ENCODE measurements at regions not wholly inside any gene's neighbourhood (a gene's known extent, or its start where the extent isn't known, plus 50 kb on each side); places are given as distances from the start of the nearest gene placed in this dataset.

GRCh38 chr2:139033300-139033699 is 253.1 kb upstream of the NXPH2 start:
- H3F3A ChIP-seq (ENCODE audit: low read length, unreplicated experiment): no peaks in the 10 kb centered on the region
- H2AFZ ChIP-seq (ENCODE audit: low read length): no peak overlapping the region
- ATAC-seq (peak; percentile 22; the same call in 1 of the 2 replicates), DNase-seq (peak; percentile 67)
- H3K27ac ChIP-seq (ENCODE audit: low read length): peak overlapping the region; percentile 15; the same call in 1 of the 2 replicates
- ChIA-PET CTCF (interaction anchor here (0.6 kb wide), 1 partner anchor 47 kb away, joined by 3 read pairs; no protein-coding TSS in a partner anchor), POLR2A (ENCODE audit: unreplicated experiment) (no interaction called here)
- H3K4me2 ChIP-seq (ENCODE audit: low read length): peak overlapping the region; percentile 37; the same call in 1 of the 2 replicates
- intact Hi-C loops (cut with micrococcal nuclease): loop anchor here (1.0 to 10.0 kb wide), 3 partner anchors 85 to 322 kb away; no protein-coding TSS in a partner anchor
- H4K20me1 ChIP-seq (ENCODE audit: low read length): no peaks in the 10 kb centered on the region
- no peaks in the 10 kb centered on the region for H3K9me2 ChIP-seq (replicated peaks; ENCODE audit: low read length)
- H3K27me3 ChIP-seq (ENCODE audit: low read length): no peaks in the 10 kb centered on the region
- no peak overlapping the region for H3K9ac ChIP-seq (ENCODE audit: low read length)
- H3K36me3 ChIP-seq (ENCODE audit: low read depth, low read length): no peaks in the 10 kb centered on the region
- TF ChIP-seq EZH2phosphoT487 (IDR thresholded peaks at IDR 0.05; ENCODE audit: borderline replicate concordance, low read length) (no peak), EZH2 (IDR thresholded peaks at IDR 0.05; ENCODE audit: low read length, unreplicated experiment) (no peak)
- TF ChIP-seq, protein P1, sequence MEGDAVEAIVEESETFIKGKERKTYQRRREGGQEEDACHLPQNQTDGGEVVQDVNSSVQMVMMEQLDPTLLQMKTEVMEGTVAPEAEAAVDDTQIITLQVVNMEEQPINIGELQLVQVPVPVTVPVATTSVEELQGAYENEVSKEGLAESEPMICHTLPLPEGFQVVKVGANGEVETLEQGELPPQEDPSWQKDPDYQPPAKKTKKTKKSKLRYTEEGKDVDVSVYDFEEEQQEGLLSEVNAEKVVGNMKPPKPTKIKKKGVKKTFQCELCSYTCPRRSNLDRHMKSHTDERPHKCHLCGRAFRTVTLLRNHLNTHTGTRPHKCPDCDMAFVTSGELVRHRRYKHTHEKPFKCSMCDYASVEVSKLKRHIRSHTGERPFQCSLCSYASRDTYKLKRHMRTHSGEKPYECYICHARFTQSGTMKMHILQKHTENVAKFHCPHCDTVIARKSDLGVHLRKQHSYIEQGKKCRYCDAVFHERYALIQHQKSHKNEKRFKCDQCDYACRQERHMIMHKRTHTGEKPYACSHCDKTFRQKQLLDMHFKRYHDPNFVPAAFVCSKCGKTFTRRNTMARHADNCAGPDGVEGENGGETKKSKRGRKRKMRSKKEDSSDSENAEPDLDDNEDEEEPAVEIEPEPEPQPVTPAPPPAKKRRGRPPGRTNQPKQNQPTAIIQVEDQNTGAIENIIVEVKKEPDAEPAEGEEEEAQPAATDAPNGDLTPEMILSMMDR (conservative IDR thresholded peaks at IDR 0.05; ENCODE audit: low read depth, low read length): no peak
- H3K4me3 ChIP-seq (ENCODE audit: low read length): no peak overlapping the region
- H3K4me1 ChIP-seq (ENCODE audit: insufficient read depth, low read length): peaks cover 26% of the 10 kb centered on the region
- no peaks in the 10 kb centered on the region for H3K79me2 ChIP-seq (ENCODE audit: low read length)
- BruUV-seq (replicated peaks): TSS peak; percentile 22
- no peaks in the 10 kb centered on the region for H3K9me3 ChIP-seq (ENCODE audit: low read length)

- DNase-seq (peak; percentile 78), ATAC-seq (peak; percentile 86)
- H4K20me1 ChIP-seq (ENCODE audit: low read length): no peaks in the 10 kb centered on the region
- no peaks in the 10 kb centered on the region for H3K9me3 ChIP-seq (ENCODE audit: low read length)
- no TSS peak for BruUV-seq (replicated peaks)
- 0 out of 2 replicates have a peak, but pooled peaks cover 3% of the 10 kb centered on the region for H3K9me2 ChIP-seq (replicated peaks; ENCODE audit: low read length)
- peak overlapping the region; percentile 52 for H3K27ac ChIP-seq (ENCODE audit: low read length)
- ChIA-PET CTCF (interaction anchor here (0.6 to 1.5 kb wide), 2 partner anchors 108 to 128 kb away, joined by 4 to 6 read pairs; no protein-coding TSS in a partner anchor), POLR2A (ENCODE audit: unreplicated experiment) (no interaction called here)
- H2AFZ ChIP-seq (ENCODE audit: low read length): peak overlapping the region; percentile 43; the same call in 1 of the 2 replicates
- intact Hi-C loops (cut with micrococcal nuclease): loop anchor here (1.0 to 10.0 kb wide), 3 partner anchors 108 to 323 kb away; no protein-coding TSS in a partner anchor
- H3K79me2 ChIP-seq (ENCODE audit: low read length): no peaks in the 10 kb centered on the region
- peaks cover 26% of the 10 kb centered on the region for H3K4me1 ChIP-seq (ENCODE audit: insufficient read depth, low read length)
- no peaks in the 10 kb centered on the region for H3F3A ChIP-seq (ENCODE audit: low read length, unreplicated experiment)
- no peaks in the 10 kb centered on the region for H3K36me3 ChIP-seq (ENCODE audit: low read depth, low read length)
- TF ChIP-seq EZH2 (IDR thresholded peaks at IDR 0.05; ENCODE audit: low read length, unreplicated experiment): no peak
- TF ChIP-seq, protein P1 (conservative IDR thresholded peaks at IDR 0.05; ENCODE audit: low read depth, low read length): peak; percentile 57
- no peak for TF ChIP-seq EZH2phosphoT487 (IDR thresholded peaks at IDR 0.05; ENCODE audit: borderline replicate concordance, low read length)
- H3K4me3 ChIP-seq (ENCODE audit: low read length): no peak overlapping the region
- no peak overlapping the region for H3K4me2 ChIP-seq (ENCODE audit: low read length)
- no peak overlapping the region; the same call in 1 of the 2 replicates for H3K9ac ChIP-seq (ENCODE audit: low read length)
- no peaks in the 10 kb centered on the region for H3K27me3 ChIP-seq (ENCODE audit: low read length)
Measured at GRCh38 chr2:139031722-139032121, 251.5 kb upstream of the NXPH2 start.

- Histone ChIP-seq H3K27ac (ENCODE audit: low read length) (no peak overlapping the region), H3K9me2 (replicated peaks; ENCODE audit: low read length) (no peaks in the 10 kb centered on the region), H3F3A (ENCODE audit: low read length, unreplicated experiment) (no peaks in the 10 kb centered on the region), H3K4me1 (ENCODE audit: insufficient read depth, low read length) (no peaks in the 10 kb centered on the region), H3K9ac (ENCODE audit: low read length) (no peak overlapping the region), H4K20me1 (ENCODE audit: low read length) (no peaks in the 10 kb centered on the region), H3K36me3 (ENCODE audit: low read depth, low read length) (no peaks in the 10 kb centered on the region), H3K27me3 (ENCODE audit: low read length) (no peaks in the 10 kb centered on the region), H3K4me2 (ENCODE audit: low read length) (no peak overlapping the region), H3K4me3 (ENCODE audit: low read length) (no peak overlapping the region), H2AFZ (ENCODE audit: low read length) (no peak overlapping the region), H3K9me3 (ENCODE audit: low read length) (no peaks in the 10 kb centered on the region), H3K79me2 (ENCODE audit: low read length) (no peaks in the 10 kb centered on the region)
- DNase-seq (no peak), ATAC-seq (no peak)
- no TSS peak for BruUV-seq (replicated peaks)
- CTCF ChIA-PET: no interaction called here
- no peak for TF ChIP-seq EZH2phosphoT487 (IDR thresholded peaks at IDR 0.05; ENCODE audit: borderline replicate concordance, low read length)
- no peak for TF ChIP-seq EZH2 (IDR thresholded peaks at IDR 0.05; ENCODE audit: low read length, unreplicated experiment)
- TF ChIP-seq, protein P1 (conservative IDR thresholded peaks at IDR 0.05; ENCODE audit: low read depth, low read length): no peak
- POLR2A ChIA-PET (ENCODE audit: unreplicated experiment): no interaction called here
- intact Hi-C loops (cut with micrococcal nuclease): no loop called here
Measured at GRCh38 chr2:139020287-139020686, 240.1 kb upstream of the NXPH2 start.
